NB4 (cell line): ENCODE measurements at regions not wholly inside any gene's neighbourhood (a gene's known extent, or its start where the extent isn't known, plus 50 kb on each side); places are given as distances from the start of the nearest gene placed in this dataset.
A peak's percentile ranks its signal among the peaks of the same experiment; 100 is the strongest.

Experiments
- DNase-seq: peaks from one replicate; pipeline ENCODE4 v3.0.0; 2010; ENCODE audit warnings: low read depth
- H3K4me3 ChIP-seq: one replicate; pipeline ENCODE4 v1.5.1; 2011; ENCODE audit warnings: mild to moderate bottlenecking, low read depth, low read length, moderate library complexity
- MYC ChIP-seq: IDR thresholded peaks from 2 replicates; pipeline ENCODE4 v1.6.1; 2011; ENCODE audit warnings: low read depth, low read length
- POLR2A ChIP-seq: IDR thresholded peaks from 2 replicates; pipeline ENCODE4 v1.6.1; 2011; ENCODE audit warnings: mild to moderate bottlenecking; ENCODE audit not compliant: insufficient read length; ENCODE audit errors: extremely low read depth
- TF ChIP-seq, protein P1 (sequence below): IDR thresholded peaks from one replicate; pipeline ENCODE4 v1.5.1; 2012; ENCODE audit warnings: low read depth, low read length
- TF ChIP-seq, protein P2 (sequence below): IDR thresholded peaks from 2 replicates; pipeline ENCODE4 v1.6.1; 2011; ENCODE audit warnings: low read depth, low read length

DNA sequence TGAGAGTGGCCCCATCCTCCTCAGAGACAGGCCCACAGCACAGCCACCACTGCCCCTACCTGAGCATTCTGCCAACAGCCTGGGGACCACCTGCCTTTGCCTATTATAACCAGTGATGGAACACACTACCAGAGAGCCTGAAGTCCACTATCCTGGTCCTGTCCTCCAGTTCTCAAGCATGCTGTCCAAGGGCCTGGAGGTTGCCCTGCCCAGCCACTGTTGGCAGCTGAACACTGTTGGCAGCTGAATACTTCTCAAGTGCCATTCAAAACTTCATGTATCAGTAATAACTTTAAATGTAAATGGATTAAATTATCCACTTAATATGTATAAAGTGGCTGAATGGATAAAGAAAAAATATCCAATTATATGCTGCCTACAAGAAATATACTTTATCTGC, 194.3 kb upstream of the JADE1 start:
- no peak overlapping the region for H3K4me3 ChIP-seq
- TF ChIP-seq MYC (no peak), POLR2A (no peak)
- TF ChIP-seq, protein P1, sequence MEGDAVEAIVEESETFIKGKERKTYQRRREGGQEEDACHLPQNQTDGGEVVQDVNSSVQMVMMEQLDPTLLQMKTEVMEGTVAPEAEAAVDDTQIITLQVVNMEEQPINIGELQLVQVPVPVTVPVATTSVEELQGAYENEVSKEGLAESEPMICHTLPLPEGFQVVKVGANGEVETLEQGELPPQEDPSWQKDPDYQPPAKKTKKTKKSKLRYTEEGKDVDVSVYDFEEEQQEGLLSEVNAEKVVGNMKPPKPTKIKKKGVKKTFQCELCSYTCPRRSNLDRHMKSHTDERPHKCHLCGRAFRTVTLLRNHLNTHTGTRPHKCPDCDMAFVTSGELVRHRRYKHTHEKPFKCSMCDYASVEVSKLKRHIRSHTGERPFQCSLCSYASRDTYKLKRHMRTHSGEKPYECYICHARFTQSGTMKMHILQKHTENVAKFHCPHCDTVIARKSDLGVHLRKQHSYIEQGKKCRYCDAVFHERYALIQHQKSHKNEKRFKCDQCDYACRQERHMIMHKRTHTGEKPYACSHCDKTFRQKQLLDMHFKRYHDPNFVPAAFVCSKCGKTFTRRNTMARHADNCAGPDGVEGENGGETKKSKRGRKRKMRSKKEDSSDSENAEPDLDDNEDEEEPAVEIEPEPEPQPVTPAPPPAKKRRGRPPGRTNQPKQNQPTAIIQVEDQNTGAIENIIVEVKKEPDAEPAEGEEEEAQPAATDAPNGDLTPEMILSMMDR, result no peak
- TF ChIP-seq, protein P2, sequence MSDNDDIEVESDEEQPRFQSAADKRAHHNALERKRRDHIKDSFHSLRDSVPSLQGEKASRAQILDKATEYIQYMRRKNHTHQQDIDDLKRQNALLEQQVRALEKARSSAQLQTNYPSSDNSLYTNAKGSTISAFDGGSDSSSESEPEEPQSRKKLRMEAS, result no peak
- no peak for DNase-seq

DNA sequence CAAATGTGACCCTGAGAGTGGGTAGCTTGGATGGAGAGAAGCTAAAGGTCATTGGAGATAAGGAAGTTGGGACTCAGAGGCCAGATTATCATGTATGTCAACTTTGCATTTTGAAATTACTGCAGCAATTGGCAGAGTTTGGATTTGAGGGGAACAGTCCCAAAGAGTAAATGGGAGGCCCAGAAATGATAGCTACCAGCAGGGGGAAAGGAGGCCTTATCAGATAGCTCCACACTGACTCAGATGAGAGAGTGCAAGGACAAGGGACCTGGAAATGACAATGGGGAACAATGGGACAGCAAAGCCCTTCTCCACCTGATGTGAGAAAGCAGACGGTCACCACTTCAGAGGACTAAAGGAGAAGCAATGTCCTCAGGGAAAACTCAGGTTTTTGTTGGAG, 201.5 kb upstream of the JADE1 start:
- DNase-seq, result no peak
- no peak for TF ChIP-seq MYC
- TF ChIP-seq, protein P1, result no peak
- TF ChIP-seq, protein P2, result no peak
- no peak for TF ChIP-seq POLR2A

DNA sequence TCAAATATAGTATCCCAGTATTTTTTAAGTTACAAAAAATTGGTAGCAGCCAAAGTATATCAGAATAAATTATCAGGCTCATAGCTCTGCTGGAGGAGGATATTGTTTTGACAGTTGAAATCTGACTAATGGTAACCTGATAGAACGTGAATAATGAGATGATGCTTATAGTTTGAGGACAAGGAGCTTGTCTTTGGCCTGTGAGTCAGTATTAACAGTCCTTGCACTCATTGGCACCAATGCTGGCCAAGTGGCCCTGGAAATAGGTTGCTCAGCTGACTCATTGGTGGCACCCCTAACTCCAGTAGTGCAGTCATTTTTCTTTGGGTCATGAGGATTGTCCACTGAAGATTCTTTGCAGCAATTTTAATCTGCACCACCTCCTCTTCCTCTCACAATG, 203.3 kb upstream of the JADE1 start:
- no peak for DNase-seq
- TF ChIP-seq POLR2A (no peak), MYC (no peak)
- TF ChIP-seq, protein P2, result no peak
- TF ChIP-seq, protein P1, result no peak
- H3K4me3 ChIP-seq, result no peak overlapping the region

More for the DNA sequence above, 201.5 kb upstream of the JADE1 start:
- no peak overlapping the region for H3K4me3 ChIP-seq

DNA sequence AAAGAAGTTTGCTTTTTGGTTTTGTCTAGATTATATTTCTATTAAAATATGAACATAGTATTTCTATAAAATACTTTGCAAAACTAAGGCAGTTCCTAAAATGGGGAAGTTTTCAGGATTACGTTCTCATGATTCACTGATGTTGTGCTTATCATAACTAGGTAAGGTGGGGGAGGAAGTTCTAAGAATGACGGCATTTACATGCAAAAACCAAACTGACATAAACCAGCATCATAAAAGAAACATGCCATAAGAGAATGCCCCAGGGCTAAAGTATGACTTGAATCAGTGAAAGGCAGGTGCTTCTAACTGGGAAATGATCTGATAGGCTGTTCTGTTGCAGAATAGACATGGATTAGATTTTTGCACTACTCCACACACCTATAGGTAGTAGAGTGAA, 204.7 kb upstream of the JADE1 start:
- TF ChIP-seq MYC, result no peak
- DNase-seq, result peak; percentile 4
- no peak overlapping the region for H3K4me3 ChIP-seq

DNA sequence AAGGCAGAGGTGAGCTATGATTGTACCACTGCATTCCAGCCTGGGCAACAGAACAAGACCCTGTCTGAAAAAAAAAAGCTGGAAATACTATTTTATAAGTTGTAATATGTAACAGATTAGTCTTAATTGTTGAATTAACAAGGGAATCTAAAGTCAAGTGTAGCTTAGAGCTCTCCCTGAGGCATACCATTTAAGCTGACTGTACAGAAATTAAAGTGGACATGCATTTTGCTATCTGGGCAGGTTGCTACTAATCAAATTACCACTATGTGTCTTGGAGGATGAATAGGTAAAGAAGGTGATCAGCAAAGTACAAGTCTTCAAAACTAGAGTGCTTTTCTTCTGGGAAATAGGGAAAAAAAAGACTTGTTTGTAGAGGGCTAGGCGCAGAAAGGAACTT, 205.3 kb upstream of the JADE1 start:
- DNase-seq, result no peak
- no peak overlapping the region for H3K4me3 ChIP-seq
- TF ChIP-seq POLR2A (no peak), MYC (no peak)
- TF ChIP-seq, protein P1, result no peak
- TF ChIP-seq, protein P2, result no peak

DNA sequence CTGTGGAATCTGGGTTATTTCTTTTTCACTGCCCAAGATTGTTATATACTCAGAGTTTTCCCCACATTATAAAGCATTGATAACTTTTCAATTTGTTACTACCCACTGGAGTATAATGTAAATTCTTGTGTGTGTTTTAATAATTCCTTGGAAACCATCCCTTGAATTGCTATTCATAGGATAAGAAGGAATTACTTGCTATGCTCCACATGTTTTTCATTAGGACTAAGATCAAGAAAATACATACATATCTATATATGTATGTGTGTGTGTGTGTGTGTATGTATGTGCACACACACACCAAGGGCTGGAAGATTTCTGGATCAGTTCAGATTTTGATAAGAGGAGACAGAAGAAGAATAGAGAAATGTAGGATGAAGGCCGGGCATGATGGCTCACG, 206.4 kb upstream of the JADE1 start:
- no peak overlapping the region for H3K4me3 ChIP-seq
- TF ChIP-seq POLR2A (no peak), MYC (no peak)
- TF ChIP-seq, protein P1, result no peak
- TF ChIP-seq, protein P2, result no peak
- DNase-seq, result no peak
